ENCODE measurements at regions not wholly inside any gene's neighbourhood (a gene's known extent, or its start where the extent isn't known, plus 50 kb on each side); places are given as distances from the start of the nearest gene placed in this dataset.

GRCh38 chr10:6907877-6908530, 327.9 kb upstream of the PRKCQ start:
- Mint-ChIP-seq H3K9me3 (peaks cover 16% of the 10 kb centered on the region), H3K27ac (no peak overlapping the region; the same call in 1 of the 2 replicates), H3K36me3 (ENCODE audit: low read depth) (peaks cover 8% of the 10 kb centered on the region; the same call in 2 of the 3 replicates), H3K4me1 (peaks cover 5% of the 10 kb centered on the region; the same call in 1 of the 3 replicates), H3K4me3 (no peak overlapping the region), H3K27me3 (ENCODE audit: insufficient read depth, low read depth, poor library complexity) (no peaks in the 10 kb centered on the region)
- no peaks in the 10 kb centered on the region for H3F3A ChIP-seq (replicated peaks; ENCODE audit: low read depth)
- H3K9me2 ChIP-seq (ENCODE audit: insufficient read depth): peaks cover 4% of the 10 kb centered on the region; the same call in 1 of the 2 replicates
- no peaks in the 10 kb centered on the region for H3K27me3 ChIP-seq (ENCODE audit: insufficient read depth)
- H3K4me2 ChIP-seq: no peak overlapping the region
- H3K79me2 ChIP-seq (replicated peaks; ENCODE audit: insufficient read depth): no peaks in the 10 kb centered on the region
- TF ChIP-seq, protein P1, sequence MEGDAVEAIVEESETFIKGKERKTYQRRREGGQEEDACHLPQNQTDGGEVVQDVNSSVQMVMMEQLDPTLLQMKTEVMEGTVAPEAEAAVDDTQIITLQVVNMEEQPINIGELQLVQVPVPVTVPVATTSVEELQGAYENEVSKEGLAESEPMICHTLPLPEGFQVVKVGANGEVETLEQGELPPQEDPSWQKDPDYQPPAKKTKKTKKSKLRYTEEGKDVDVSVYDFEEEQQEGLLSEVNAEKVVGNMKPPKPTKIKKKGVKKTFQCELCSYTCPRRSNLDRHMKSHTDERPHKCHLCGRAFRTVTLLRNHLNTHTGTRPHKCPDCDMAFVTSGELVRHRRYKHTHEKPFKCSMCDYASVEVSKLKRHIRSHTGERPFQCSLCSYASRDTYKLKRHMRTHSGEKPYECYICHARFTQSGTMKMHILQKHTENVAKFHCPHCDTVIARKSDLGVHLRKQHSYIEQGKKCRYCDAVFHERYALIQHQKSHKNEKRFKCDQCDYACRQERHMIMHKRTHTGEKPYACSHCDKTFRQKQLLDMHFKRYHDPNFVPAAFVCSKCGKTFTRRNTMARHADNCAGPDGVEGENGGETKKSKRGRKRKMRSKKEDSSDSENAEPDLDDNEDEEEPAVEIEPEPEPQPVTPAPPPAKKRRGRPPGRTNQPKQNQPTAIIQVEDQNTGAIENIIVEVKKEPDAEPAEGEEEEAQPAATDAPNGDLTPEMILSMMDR (conservative IDR thresholded peaks at IDR 0.05; ENCODE audit: low read depth in 2 of 2): no peak
- no peak for TF ChIP-seq POLR2AphosphoS5 (IDR thresholded peaks at IDR 0.05; ENCODE audit: low read depth)
- no peak for TF ChIP-seq EZH2phosphoT487 (IDR thresholded peaks at IDR 0.05; ENCODE audit: unreplicated experiment)
- no peak for TF ChIP-seq CREB1 (CRISPR knock-in tag; IDR thresholded peaks at IDR 0.05; ENCODE audit: low read depth)
- no peak for TF ChIP-seq ETS1 (IDR thresholded peaks at IDR 0.05)
- TF ChIP-seq REST (IDR thresholded peaks at IDR 0.05; ENCODE audit: unreplicated experiment): no peak
- no peaks in the 10 kb centered on the region; the same call in none of the 2 replicates for H3K36me3 ChIP-seq (ENCODE audit: insufficient read depth)
- no peaks in the 10 kb centered on the region for H4K20me1 ChIP-seq (replicated peaks; ENCODE audit: insufficient read depth)
- DNase-seq (ENCODE audit: low spot score) (no peak), ATAC-seq (no peak)
- H3K27ac ChIP-seq (ENCODE audit: low read depth): no peak overlapping the region; the same call in 1 of the 2 replicates
- H3K4me3 ChIP-seq: no peak overlapping the region
- H2AFZ ChIP-seq: peak overlapping the region; percentile 83; the same call in 1 of the 2 replicates
- peaks cover 11% of the 10 kb centered on the region; the same call in 1 of the 2 replicates for H3K4me1 ChIP-seq (ENCODE audit: insufficient read depth)

- no peak; the same call in 2 of the 3 replicates for ATAC-seq
- H3K27ac ChIP-seq (ENCODE audit: low read depth): no peak overlapping the region
- Mint-ChIP-seq H3K27ac (no peak overlapping the region), H3K4me1 (peaks cover 24% of the 10 kb centered on the region), H3K4me3 (no peak overlapping the region), H3K27me3 (ENCODE audit: insufficient read depth, low read depth, poor library complexity) (peaks cover 2% of the 10 kb centered on the region), H3K9me3 (no peaks in the 10 kb centered on the region; the same call in 2 of the 3 replicates), H3K36me3 (ENCODE audit: low read depth) (no peaks in the 10 kb centered on the region)
- no peaks in the 10 kb centered on the region for H3K79me2 ChIP-seq (replicated peaks; ENCODE audit: insufficient read depth)
- no peaks in the 10 kb centered on the region for H3K36me3 ChIP-seq (ENCODE audit: insufficient read depth)
- H4K20me1 ChIP-seq (replicated peaks; ENCODE audit: insufficient read depth): no peaks in the 10 kb centered on the region
- H2AFZ ChIP-seq: peak overlapping the region; percentile 79; the same call in 1 of the 2 replicates
- no peaks in the 10 kb centered on the region for H3F3A ChIP-seq (replicated peaks; ENCODE audit: low read depth)
- H3K9me2 ChIP-seq (ENCODE audit: insufficient read depth): no peaks in the 10 kb centered on the region
- no peaks in the 10 kb centered on the region for H3K27me3 ChIP-seq (ENCODE audit: insufficient read depth)
- no peak overlapping the region for H3K4me3 ChIP-seq
- no peak overlapping the region for H3K4me2 ChIP-seq
- DNase-seq (ENCODE audit: low spot score): no peak
- H3K4me1 ChIP-seq (ENCODE audit: insufficient read depth): peaks cover 17% of the 10 kb centered on the region
- no peak for TF ChIP-seq ZNF462 (CRISPR knock-in tag; IDR thresholded peaks at IDR 0.05)
- TF ChIP-seq NANOG (IDR thresholded peaks at IDR 0.05; ENCODE audit: borderline replicate concordance): no peak
- TF ChIP-seq POLR2AphosphoS5 (IDR thresholded peaks at IDR 0.05; ENCODE audit: low read depth): no peak
These were observed 314.3 kb upstream of the PRKCQ start for GRCh38 chr10:6894405-6894804.
